KBM-7 (cell line): ENCODE measurements at regions not wholly inside any gene's neighbourhood (a gene's known extent, or its start where the extent isn't known, plus 50 kb on each side); places are given as distances from the start of the nearest gene placed in this dataset.
"Not testable (repeated sequence)": the region's sequence is repeated elsewhere in the genome, so short reads cannot be mapped to it uniquely, and the experiment has no call there.

Experiments used
- DNase-seq: peaks from one replicate; pipeline ENCODE4 v3.0.0-alpha.2; 2015
- in situ Hi-C: fragments of 300-500 bp; cut with MboI; formaldehyde crosslinking; loops from 2 replicates; pipeline ENCODE4 v1.14.3; 2020; ENCODE audit warnings: low sequenced_read_pairs, low pct_unique_long_range_greater_than_20kb, mixed read lengths

- no peak for DNase-seq
- in situ Hi-C loops = no loop called here
These were observed 152.3 kb upstream of the RAB4A start for GRCh38 chr1:229118477-229119061.

- DNase-seq = no peak
- in situ Hi-C loops = no loop called here
These were observed 151.8 kb upstream of the RAB4A start for GRCh38 chr1:229119161-229119560.

- DNase-seq = no peak
- in situ Hi-C loops = no loop called here
These were observed 151.0 kb upstream of the RAB4A start for GRCh38 chr1:229119876-229120275.

GRCh38 chr1:229121845-229122436 is 149.0 kb upstream of the RAB4A start:
- no peak for DNase-seq
- in situ Hi-C loops = no loop called here

GRCh38 chr1:229122606-229123005 is 148.3 kb upstream of the RAB4A start:
- in situ Hi-C loops = no loop called here
- DNase-seq = no peak

GRCh38 chr1:229124116-229124515 is 146.8 kb upstream of the RAB4A start:
- in situ Hi-C loops = no loop called here
- DNase-seq = peak; percentile 32

- in situ Hi-C loops = no loop called here
- no peak for DNase-seq
These were observed 146.3 kb upstream of the RAB4A start for GRCh38 chr1:229124520-229125124.

GRCh38 chr1:229127301-229127700 is 143.6 kb upstream of the RAB4A start:
- in situ Hi-C loops = no loop called here
- peak; percentile 58 for DNase-seq

- in situ Hi-C loops = no loop called here
- DNase-seq = peak; percentile 24
These were observed 142.8 kb upstream of the RAB4A start for GRCh38 chr1:229128066-229128608.

GRCh38 chr1:229129301-229130027 is 141.4 kb upstream of the RAB4A start:
- in situ Hi-C loops = no loop called here
- DNase-seq = no peak

GRCh38 chr1:229130028-229130668 is 140.8 kb upstream of the RAB4A start:
- DNase-seq = peak; percentile 53
- in situ Hi-C loops = no loop called here

GRCh38 chr1:229131243-229132105 is 139.4 kb upstream of the RAB4A start:
- in situ Hi-C loops = no loop called here
- DNase-seq = no peak

GRCh38 chr1:229132106-229132443 is 138.8 kb upstream of the RAB4A start:
- DNase-seq = no peak
- in situ Hi-C loops = no loop called here

GRCh38 chr1:229132706-229133105 is 138.2 kb upstream of the RAB4A start:
- in situ Hi-C loops = no loop called here
- no peak for DNase-seq

GRCh38 chr1:229133151-229133550 is 137.8 kb upstream of the RAB4A start:
- in situ Hi-C loops = no loop called here
- no peak for DNase-seq

GRCh38 chr1:229133811-229134210 is 137.1 kb upstream of the RAB4A start:
- DNase-seq = no peak
- in situ Hi-C loops = no loop called here

- DNase-seq, in situ Hi-C loops: not testable (repeated sequence)
These were observed 136.3 kb upstream of the RAB4A start for GRCh38 chr1:229134381-229135217.

GRCh38 chr1:229135773-229136172 is 135.1 kb upstream of the RAB4A start:
- DNase-seq = no peak
- in situ Hi-C loops = no loop called here
